Suprapubic skin (tissue), 4 donors: ENCODE measurements at regions not wholly inside any gene's neighbourhood (a gene's known extent, or its start where the extent isn't known, plus 50 kb on each side); places are given as distances from the start of the nearest gene placed in this dataset.

ENCODE experiments used
- DNase-seq, 2 donors: peaks; one replicate each; pipeline ENCODE4 v3.0.0-alpha.2; 2019; ENCODE audit warnings: low spot score in 2 of 2
- H3K27ac ChIP-seq: fragments of 200-600 bp; sonication (generic); one replicate; pipeline ENCODE4 v1.5.1; 2019
- H3K27me3 ChIP-seq: fragments of 200-600 bp; sonication (generic); one replicate; pipeline ENCODE4 v1.5.1; 2019
- H3K36me3 ChIP-seq: fragments of 200-600 bp; sonication (generic); one replicate; pipeline ENCODE4 v1.5.1; 2019
- H3K4me1 ChIP-seq: fragments of 200-600 bp; sonication (generic); one replicate; pipeline ENCODE4 v1.5.1; 2019
- H3K4me3 ChIP-seq: fragments of 200-600 bp; sonication (generic); one replicate; pipeline ENCODE4 v1.5.1; 2019; ENCODE audit warnings: mild to moderate bottlenecking
- H3K9me3 ChIP-seq: fragments of 200-600 bp; sonication (generic); one replicate; pipeline ENCODE4 v1.5.1; 2019
- CTCF ChIP-seq, 2 donors: fragments of 200-600 bp in 1 of 2; fragments of 450-650 bp in 1 of 2; sonication (generic) in 1 of 2; IDR thresholded peaks; one replicate each; pipeline ENCODE4 v1.5.1; 2016 to 2019; ENCODE audit warnings: antibody characterized with exemption in 2 of 2, mild to moderate bottlenecking in 1 of 2, moderate library complexity in 1 of 2
- EP300 ChIP-seq: sonication (generic); formaldehyde crosslinking; IDR thresholded peaks from one replicate; pipeline ENCODE4 v1.6.1; 2017; ENCODE audit warnings: antibody characterized with exemption
- POLR2A ChIP-seq, 2 donors: fragments of 450-650 bp; IDR thresholded peaks; one replicate each; pipeline ENCODE4 v1.6.1; 2017; ENCODE audit warnings: antibody characterized with exemption in 2 of 2, mild to moderate bottlenecking in 2 of 2, moderate library complexity in 2 of 2
- POLR2AphosphoS5 ChIP-seq, 3 donors: sonication (generic); formaldehyde crosslinking; IDR thresholded peaks; one replicate each; pipeline ENCODE4 v1.6.1; 2017; ENCODE audit warnings: antibody characterized with exemption in 3 of 3
- WGBS: methylation state at CpG from one replicate; pipeline ENCODE4 v1.1.5; 2018; 5-methylcytosine and 5-hydroxymethylcytosine counted together

- Histone ChIP-seq H3K4me1 (no peaks in the 10 kb centered on the region), H3K27ac (no peak overlapping the region), H3K36me3 (no peaks in the 10 kb centered on the region), H3K27me3 (peaks cover 2% of the 10 kb centered on the region), H3K4me3 (no peak overlapping the region), H3K9me3 (no peaks in the 10 kb centered on the region)
- no peak for TF ChIP-seq EP300
- TF ChIP-seq POLR2A (IDR thresholded peaks at IDR 0.05) = no peak
- no peak for TF ChIP-seq CTCF (IDR thresholded peaks at IDR 0.05)
- no peak for TF ChIP-seq POLR2AphosphoS5 (IDR thresholded peaks at IDR 0.05)
- WGBS = 83% methylated on average over 2 of the region's 2 CpGs
- no peak for DNase-seq
Measured at GRCh38 chr7:56181010-56181409, 64.8 kb upstream of the NUPR2 start.

- Histone ChIP-seq H3K4me1 (peaks cover 6% of the 10 kb centered on the region), H3K9me3 (no peaks in the 10 kb centered on the region), H3K27ac (no peak overlapping the region), H3K36me3 (no peaks in the 10 kb centered on the region), H3K4me3 (peak overlapping the region; percentile 45), H3K27me3 (peaks cover 18% of the 10 kb centered on the region)
- DNase-seq = no peak
- 36% methylated on average over 13 of the region's 13 CpGs for WGBS
- no peak for TF ChIP-seq POLR2A (IDR thresholded peaks at IDR 0.05)
- no peak for TF ChIP-seq EP300
- TF ChIP-seq CTCF (IDR thresholded peaks at IDR 0.05) = no peak
- no peak for TF ChIP-seq POLR2AphosphoS5 (IDR thresholded peaks at IDR 0.05)
Measured at GRCh38 chr7:56175771-56176170, 59.6 kb upstream of the NUPR2 start.

- no peaks in the 10 kb centered on the region for H3K9me3 ChIP-seq
- peak overlapping the region; percentile 45 for H3K4me3 ChIP-seq
- TF ChIP-seq CTCF (IDR thresholded peaks at IDR 0.05) (no peak), POLR2A (IDR thresholded peaks at IDR 0.05) (no peak), POLR2AphosphoS5 (IDR thresholded peaks at IDR 0.05) (no peak), EP300 (no peak)
- no peaks in the 10 kb centered on the region for H3K36me3 ChIP-seq
- peak in 1 of 2 donors; percentile 61 for DNase-seq
- 15% methylated on average over 17 of the region's 81 CpGs for WGBS
- H3K27me3 ChIP-seq = peaks cover 18% of the 10 kb centered on the region
- H3K4me1 ChIP-seq = peaks cover 6% of the 10 kb centered on the region
- H3K27ac ChIP-seq = no peak overlapping the region
Measured at GRCh38 chr7:56174875-56175760, 58.9 kb upstream of the NUPR2 start.

- Histone ChIP-seq H3K36me3 (no peaks in the 10 kb centered on the region), H3K4me3 (peak overlapping the region; percentile 45), H3K27me3 (peaks cover 18% of the 10 kb centered on the region), H3K27ac (no peak overlapping the region), H3K4me1 (peaks cover 6% of the 10 kb centered on the region), H3K9me3 (no peaks in the 10 kb centered on the region)
- WGBS = 37% methylated on average over 22 of the region's 36 CpGs
- DNase-seq = peak; percentile 59 to 77
- TF ChIP-seq POLR2AphosphoS5 (IDR thresholded peaks at IDR 0.05) = no peak
- TF ChIP-seq POLR2A (IDR thresholded peaks at IDR 0.05) = no peak
- TF ChIP-seq EP300 = no peak
- TF ChIP-seq CTCF (IDR thresholded peaks at IDR 0.05) = no peak
Measured at GRCh38 chr7:56174346-56174874, 58.2 kb upstream of the NUPR2 start.
